H9 (cell line): ENCODE measurements at regions not wholly inside any gene's neighbourhood (a gene's known extent, or its start where the extent isn't known, plus 50 kb on each side); places are given as distances from the start of the nearest gene placed in this dataset.

Experiments used
- DNase-seq: peaks from one replicate; pipeline ENCODE4 v3.0.0-alpha.2; 2017
- H2AFZ ChIP-seq: one replicate; pipeline ENCODE4 v1.6.1; 2013; ENCODE audit warnings: mild to moderate bottlenecking, low read length, control low read depth, moderate library complexity
- H2AK5ac ChIP-seq: 2 replicates; pipeline ENCODE4 v1.6.1; 2013; ENCODE audit warnings: low read length, control low read depth, mixed read lengths; ENCODE audit not compliant: insufficient read length
- H2BK120ac ChIP-seq: one replicate; pipeline ENCODE4 v1.6.1; 2013; ENCODE audit warnings: low read depth, mild to moderate bottlenecking, low read length, control low read depth, inconsistent platforms; ENCODE audit not compliant: poor library complexity, severe bottlenecking
- H2BK12ac ChIP-seq: 2 replicates; pipeline ENCODE4 v1.6.1; 2013; ENCODE audit warnings: low read length, control low read depth, mixed read lengths, low read depth; ENCODE audit not compliant: insufficient read length
- H2BK15ac ChIP-seq: 2 replicates; pipeline ENCODE4 v1.6.1; 2013; ENCODE audit warnings: low read depth, low read length, control low read depth
- H2BK20ac ChIP-seq: one replicate; pipeline ENCODE4 v1.6.1; 2013; ENCODE audit warnings: low read depth, mild to moderate bottlenecking, low read length, control low read depth, inconsistent platforms; ENCODE audit not compliant: poor library complexity, severe bottlenecking
- H2BK5ac ChIP-seq: 2 replicates; pipeline ENCODE4 v1.6.1; 2013; ENCODE audit warnings: low read length, control low read depth, mixed read lengths; ENCODE audit not compliant: insufficient read length
- H3K14ac ChIP-seq: 2 replicates; pipeline ENCODE4 v1.6.1; 2013; ENCODE audit warnings: low read length, control low read depth; ENCODE audit not compliant: insufficient read depth
- H3K18ac ChIP-seq: 2 replicates; pipeline ENCODE4 v1.6.1; 2013; ENCODE audit warnings: low read depth, mild to moderate bottlenecking, mixed read lengths, low read length, control low read depth; ENCODE audit not compliant: insufficient read length
- H3K23ac ChIP-seq: 2 replicates; pipeline ENCODE4 v1.6.1; 2013; ENCODE audit warnings: low read length, control low read depth, mixed read lengths, low read depth; ENCODE audit not compliant: insufficient read length
- H3K23me2 ChIP-seq: 2 replicates; pipeline ENCODE4 v1.6.1; 2013; ENCODE audit warnings: low read depth, mild to moderate bottlenecking, mixed read lengths, low read length, control low read depth; ENCODE audit not compliant: insufficient read length, poor library complexity, severe bottlenecking
- H3K27ac ChIP-seq: 2 replicates; pipeline ENCODE4 v1.5.1; 2013; ENCODE audit warnings: low read length, control low read depth, mixed read lengths, low read depth; ENCODE audit not compliant: insufficient read length
- H3K27me3 ChIP-seq: 2 replicates; pipeline ENCODE4 v1.6.1; 2013; ENCODE audit warnings: low read length, control low read depth, inconsistent platforms; ENCODE audit not compliant: insufficient read depth
- H3K4ac ChIP-seq: 2 replicates; pipeline ENCODE4 v1.6.1; 2013; ENCODE audit warnings: low read depth, mild to moderate bottlenecking, control low read depth, inconsistent platforms, low read length, moderate library complexity
- H3K4me1 ChIP-seq: 2 replicates; pipeline ENCODE4 v1.6.1; 2013; ENCODE audit warnings: low read length, control low read depth, inconsistent platforms; ENCODE audit not compliant: insufficient read depth
- H3K4me2 ChIP-seq: 2 replicates; pipeline ENCODE4 v1.6.1; 2013; ENCODE audit warnings: low read length, control low read depth, mixed read lengths; ENCODE audit not compliant: insufficient read length, insufficient read depth
- H3K56ac ChIP-seq: 2 replicates; pipeline ENCODE4 v1.6.1; 2013; ENCODE audit warnings: low read depth, mild to moderate bottlenecking, mixed read lengths, low read length, control low read depth; ENCODE audit not compliant: insufficient read length
- H3K79me1 ChIP-seq: 2 replicates; pipeline ENCODE4 v1.6.1; 2013; ENCODE audit warnings: low read depth, mild to moderate bottlenecking, moderate library complexity, low read length, control low read depth, inconsistent platforms; ENCODE audit not compliant: insufficient read depth, poor library complexity, severe bottlenecking
- H3K79me2 ChIP-seq: 2 replicates; pipeline ENCODE4 v1.6.1; 2013; ENCODE audit warnings: low read length, control low read depth, inconsistent platforms; ENCODE audit not compliant: insufficient read depth
- H3K9ac ChIP-seq: 2 replicates; pipeline ENCODE4 v1.6.1; 2013; ENCODE audit warnings: low read length, control low read depth, mixed read lengths; ENCODE audit not compliant: insufficient read length; ENCODE audit errors: extremely low read depth
- H3K9me3 ChIP-seq: one replicate; pipeline ENCODE4 v1.6.1; 2013; ENCODE audit warnings: low read depth, low read length, inconsistent platforms; ENCODE audit not compliant: control insufficient read depth
- H3T11ph ChIP-seq: one replicate; pipeline ENCODE4 v1.6.1; 2013; ENCODE audit warnings: mild to moderate bottlenecking, low read length, control low read depth, inconsistent platforms
- H4K20me1 ChIP-seq: one replicate; pipeline ENCODE4 v1.6.1; 2013; ENCODE audit not compliant: control insufficient read depth, insufficient read length, insufficient read depth
- H4K5ac ChIP-seq: 2 replicates; pipeline ENCODE4 v1.6.1; 2013; ENCODE audit warnings: low read depth, mild to moderate bottlenecking, mixed read lengths, low read length, control low read depth; ENCODE audit not compliant: insufficient read length
- H4K8ac ChIP-seq: replicated peaks from 2 replicates; pipeline ENCODE4 v1.6.1; 2013; ENCODE audit warnings: low read length, control low read depth, mixed read lengths, low read depth; ENCODE audit not compliant: insufficient read length
- H4K91ac ChIP-seq: 2 replicates; pipeline ENCODE4 v1.6.1; 2013; ENCODE audit warnings: low read depth, mild to moderate bottlenecking, moderate library complexity, mixed read lengths, low read length, control low read depth; ENCODE audit not compliant: insufficient read length
- H3K27ac Mint-ChIP-seq, 3 experiments: 2 replicates in 2 of 3; 3 replicates in 1 of 3; pipeline ENCODE4 v1.8.0; 2020 to 2021; ENCODE audit warnings: mixed read lengths in 3 of 3, mild to moderate bottlenecking in 1 of 3, moderate library complexity in 1 of 3
- H3K27me3 Mint-ChIP-seq: 2 replicates; pipeline ENCODE4 v1.8.0; 2021; ENCODE audit warnings: low read depth, mild to moderate bottlenecking, moderate library complexity, mixed read lengths
- H3K36me3 Mint-ChIP-seq, 3 experiments: 2 replicates in 2 of 3; 3 replicates in 1 of 3; pipeline ENCODE4 v1.8.0; 2020 to 2021; ENCODE audit warnings: low read depth in 3 of 3, mixed read lengths in 3 of 3; ENCODE audit not compliant: insufficient read depth in 1 of 3
- H3K4me1 Mint-ChIP-seq, 2 experiments: 2 replicates each; pipeline ENCODE4 v1.8.0; 2020; ENCODE audit warnings: mixed read lengths in 2 of 2
- H3K4me3 Mint-ChIP-seq, 2 experiments: 2 replicates in 1 of 2; 3 replicates in 1 of 2; pipeline ENCODE4 v1.8.0; 2020 to 2021; ENCODE audit warnings: mild to moderate bottlenecking in 2 of 2, mixed read lengths in 2 of 2, moderate library complexity in 1 of 2
- H3K9me3 Mint-ChIP-seq, 2 experiments: 2 replicates in 1 of 2; 3 replicates in 1 of 2; pipeline ENCODE4 v1.8.0; 2020; ENCODE audit warnings: mild to moderate bottlenecking in 2 of 2, mixed read lengths in 2 of 2, moderate library complexity in 1 of 2
- WGBS: extraction: QIAGEN DNeasy Blood & Tissue Kit; methylation state at CpG from one replicate; pipeline ENCODE4 v1.1.7; 2013; ENCODE audit warnings: missing lambda C conversion rate, low lambda C conversion rate, mixed read lengths; ENCODE audit not compliant: insufficient read length; ENCODE audit errors: extremely low coverage; 5-methylcytosine and 5-hydroxymethylcytosine counted together
- TF ChIP-seq, protein P1 (sequence below): fragments of 200-600 bp; sonication (generic); conservative IDR thresholded peaks from 3 replicates; pipeline ENCODE4 v1.8.0; 2021; ENCODE audit warnings: antibody characterized with exemption, mild to moderate bottlenecking

DNA sequence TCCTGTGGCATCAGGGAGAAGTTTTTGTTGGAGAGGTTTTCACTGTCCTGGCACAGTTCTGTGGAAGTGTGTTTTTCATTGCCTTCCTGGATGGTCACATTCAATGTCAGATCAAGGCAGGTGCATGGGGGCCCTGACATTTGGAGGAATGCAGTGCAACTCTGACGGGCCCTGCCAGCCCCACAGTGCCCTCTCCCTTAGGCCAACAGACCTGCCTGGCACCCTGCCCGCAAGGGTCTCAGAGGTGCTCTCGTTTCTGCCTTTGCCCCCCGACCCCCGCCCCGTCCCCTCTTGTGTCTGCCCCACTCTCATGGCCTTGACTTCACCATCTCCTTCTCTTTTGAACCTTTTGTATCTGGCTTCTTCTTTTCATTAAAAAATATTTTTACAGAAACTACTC, 257.2 kb upstream of the HDAC4 start:
- no peak overlapping the region for H3K27ac ChIP-seq
- peaks cover 3% of the 10 kb centered on the region for H3K23me2 ChIP-seq
- no peak overlapping the region for H2BK15ac ChIP-seq
- no peak for DNase-seq
- WGBS, result no CpG with 5 or more reads among the region's 6 CpGs
- no peak overlapping the region for H4K8ac ChIP-seq
- H2BK120ac ChIP-seq, result no peak overlapping the region
- H3K18ac ChIP-seq, result no peak overlapping the region
- no peak overlapping the region for H2BK5ac ChIP-seq
- H3K27ac Mint-ChIP-seq, result no peak overlapping the region
- no peak overlapping the region for H3K14ac ChIP-seq
- H3K4me3 Mint-ChIP-seq, result no peak overlapping the region
- no peak overlapping the region for H3K23ac ChIP-seq
- H3K79me2 ChIP-seq, result no peaks in the 10 kb centered on the region
- H3K4me2 ChIP-seq, result no peak overlapping the region
- no peaks in the 10 kb centered on the region for H3K79me1 ChIP-seq
- H2BK20ac ChIP-seq, result no peak overlapping the region
- peaks cover 17 to 21% of the 10 kb centered on the region in 2 experiments for H3K4me1 Mint-ChIP-seq
- H2BK12ac ChIP-seq, result no peak overlapping the region
- H3K56ac ChIP-seq, result no peak overlapping the region
- no peak overlapping the region for H3K4ac ChIP-seq
- H4K91ac ChIP-seq, result no peak overlapping the region
- no peaks in the 10 kb centered on the region for H3K27me3 ChIP-seq
- H4K5ac ChIP-seq, result no peak overlapping the region
- H4K20me1 ChIP-seq, result no peaks in the 10 kb centered on the region
- no peak overlapping the region for H3K9ac ChIP-seq
- H2AK5ac ChIP-seq, result no peak overlapping the region
- no peaks in the 10 kb centered on the region for H3K4me1 ChIP-seq
- no peak overlapping the region for H3T11ph ChIP-seq
- TF ChIP-seq, protein P1, sequence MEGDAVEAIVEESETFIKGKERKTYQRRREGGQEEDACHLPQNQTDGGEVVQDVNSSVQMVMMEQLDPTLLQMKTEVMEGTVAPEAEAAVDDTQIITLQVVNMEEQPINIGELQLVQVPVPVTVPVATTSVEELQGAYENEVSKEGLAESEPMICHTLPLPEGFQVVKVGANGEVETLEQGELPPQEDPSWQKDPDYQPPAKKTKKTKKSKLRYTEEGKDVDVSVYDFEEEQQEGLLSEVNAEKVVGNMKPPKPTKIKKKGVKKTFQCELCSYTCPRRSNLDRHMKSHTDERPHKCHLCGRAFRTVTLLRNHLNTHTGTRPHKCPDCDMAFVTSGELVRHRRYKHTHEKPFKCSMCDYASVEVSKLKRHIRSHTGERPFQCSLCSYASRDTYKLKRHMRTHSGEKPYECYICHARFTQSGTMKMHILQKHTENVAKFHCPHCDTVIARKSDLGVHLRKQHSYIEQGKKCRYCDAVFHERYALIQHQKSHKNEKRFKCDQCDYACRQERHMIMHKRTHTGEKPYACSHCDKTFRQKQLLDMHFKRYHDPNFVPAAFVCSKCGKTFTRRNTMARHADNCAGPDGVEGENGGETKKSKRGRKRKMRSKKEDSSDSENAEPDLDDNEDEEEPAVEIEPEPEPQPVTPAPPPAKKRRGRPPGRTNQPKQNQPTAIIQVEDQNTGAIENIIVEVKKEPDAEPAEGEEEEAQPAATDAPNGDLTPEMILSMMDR, result no peak
- H3K9me3 ChIP-seq, result no peaks in the 10 kb centered on the region
- H3K36me3 Mint-ChIP-seq, result no peaks in the 10 kb centered on the region
- peaks cover 13% of the 10 kb centered on the region for H3K27me3 Mint-ChIP-seq
- H3K9me3 Mint-ChIP-seq, result no peaks in the 10 kb centered on the region; a peak in 1 of 5 replicates
- no peak overlapping the region for H2AFZ ChIP-seq
